Skin epidermis (tissue), 12 donors: ENCODE measurements at regions not wholly inside any gene's neighbourhood (a gene's known extent, or its start where the extent isn't known, plus 50 kb on each side); places are given as distances from the start of the nearest gene placed in this dataset.
"Not testable (repeated sequence)": the region's sequence is repeated elsewhere in the genome, so short reads cannot be mapped to it uniquely, and the experiment has no call there.

Experiments
- H3K27ac ChIP-seq, 21 experiments: fragments of 200-600 bp; sonication (generic) in 11 of 21; one replicate each; pipeline ENCODE4 v1.5.0; 2020; ENCODE audit warnings: mild to moderate bottlenecking in 3 of 21, inconsistent platforms in 2 of 21, moderate library complexity in 2 of 21
- H3K4me3 ChIP-seq, 7 experiments: fragments of 200-600 bp; sonication (generic) in 2 of 7; one replicate each; pipeline ENCODE4 v1.5.0; 2020; ENCODE audit warnings: inconsistent platforms in 2 of 7, mild to moderate bottlenecking in 2 of 7, moderate library complexity in 1 of 7

- H3K27ac ChIP-seq, result no peak overlapping the region
- no peak overlapping the region for H3K4me3 ChIP-seq
Measured at GRCh38 chr1:118828038-118828437, 160.1 kb downstream of the TBX15 start.

GRCh38 chr1:118827636-118828035, 160.5 kb downstream of the TBX15 start:
- no peak overlapping the region for H3K4me3 ChIP-seq
- no peak overlapping the region for H3K27ac ChIP-seq

GRCh38 chr1:118827207-118827606, 160.9 kb downstream of the TBX15 start:
- H3K27ac ChIP-seq, result no peak overlapping the region
- H3K4me3 ChIP-seq, result no peak overlapping the region

GRCh38 chr1:118826669-118827068, 161.5 kb downstream of the TBX15 start:
- Histone ChIP-seq H3K4me3 (no peak overlapping the region), H3K27ac (no peak overlapping the region)

GRCh38 chr1:118825619-118826018, 162.5 kb downstream of the TBX15 start:
- no peak overlapping the region for H3K4me3 ChIP-seq
- H3K27ac ChIP-seq, result no peak overlapping the region

- Histone ChIP-seq H3K4me3 (no peak overlapping the region), H3K27ac (no peak overlapping the region)
Measured at GRCh38 chr1:118821801-118822200, 166.3 kb downstream of the TBX15 start.

GRCh38 chr1:118820864-118821263, 167.3 kb downstream of the TBX15 start:
- no peak overlapping the region for H3K4me3 ChIP-seq
- no peak overlapping the region for H3K27ac ChIP-seq

- Histone ChIP-seq H3K4me3 (no peak overlapping the region), H3K27ac (no peak overlapping the region)
Measured at GRCh38 chr1:118815909-118816308, 172.2 kb downstream of the TBX15 start.

- Histone ChIP-seq H3K27ac (no peak overlapping the region), H3K4me3 (no peak overlapping the region)
Measured at GRCh38 chr1:118812555-118812954, 175.6 kb downstream of the TBX15 start.

- H3K27ac ChIP-seq, result no peak overlapping the region
- no peak overlapping the region for H3K4me3 ChIP-seq
Measured at GRCh38 chr1:118811156-118811555, 177.0 kb downstream of the TBX15 start.

- H3K27ac ChIP-seq, result no peak overlapping the region
Measured at GRCh38 chr1:118809586-118809985, 178.6 kb downstream of the TBX15 start.

GRCh38 chr1:118803128-118803527, 185.0 kb downstream of the TBX15 start:
- H3K27ac ChIP-seq, result not testable (repeated sequence)

More at GRCh38 chr1:118809586-118809985, 178.6 kb downstream of the TBX15 start:
- H3K4me3 ChIP-seq, result no peak overlapping the region

GRCh38 chr1:118791094-118791691, 196.9 kb downstream of the TBX15 start:
- H3K27ac ChIP-seq, result no peak overlapping the region
- H3K4me3 ChIP-seq, result no peak overlapping the region

More at GRCh38 chr1:118803128-118803527, 185.0 kb downstream of the TBX15 start:
- H3K4me3 ChIP-seq, result not testable (repeated sequence)

GRCh38 chr1:118788463-118788862, 199.7 kb downstream of the TBX15 start:
- Histone ChIP-seq H3K4me3 (no peak overlapping the region), H3K27ac (no peak overlapping the region)

GRCh38 chr1:118786454-118787155, 201.5 kb downstream of the TBX15 start:
- Histone ChIP-seq H3K27ac (no peak overlapping the region), H3K4me3 (no peak overlapping the region)

- Histone ChIP-seq H3K4me3 (no peak overlapping the region), H3K27ac (no peak overlapping the region)
Measured at GRCh38 chr1:118785246-118785645, 202.9 kb downstream of the TBX15 start.

GRCh38 chr1:118783095-118783758, 204.9 kb downstream of the TBX15 start:
- no peak overlapping the region for H3K27ac ChIP-seq
- H3K4me3 ChIP-seq, result no peak overlapping the region

GRCh38 chr1:118773656-118774055, 214.5 kb downstream of the TBX15 start:
- no peak overlapping the region for H3K4me3 ChIP-seq
- H3K27ac ChIP-seq, result no peak overlapping the region

- no peak overlapping the region for H3K4me3 ChIP-seq
- H3K27ac ChIP-seq, result no peak overlapping the region
Measured at GRCh38 chr1:118767971-118768370, 220.2 kb downstream of the TBX15 start.

- no peak overlapping the region for H3K27ac ChIP-seq
Measured at GRCh38 chr1:118753976-118754375, 234.2 kb downstream of the TBX15 start.

GRCh38 chr1:118751166-118751565, 237.0 kb downstream of the TBX15 start:
- Histone ChIP-seq H3K4me3 (no peak overlapping the region), H3K27ac (no peak overlapping the region)

More at GRCh38 chr1:118753976-118754375, 234.2 kb downstream of the TBX15 start:
- no peak overlapping the region for H3K4me3 ChIP-seq
